ENCODE measurements at regions not wholly inside any gene's neighbourhood (a gene's known extent, or its start where the extent isn't known, plus 50 kb on each side); places are given as distances from the start of the nearest gene placed in this dataset.
A peak's percentile ranks its signal among the peaks of the same experiment; 100 is the strongest.

DNA sequence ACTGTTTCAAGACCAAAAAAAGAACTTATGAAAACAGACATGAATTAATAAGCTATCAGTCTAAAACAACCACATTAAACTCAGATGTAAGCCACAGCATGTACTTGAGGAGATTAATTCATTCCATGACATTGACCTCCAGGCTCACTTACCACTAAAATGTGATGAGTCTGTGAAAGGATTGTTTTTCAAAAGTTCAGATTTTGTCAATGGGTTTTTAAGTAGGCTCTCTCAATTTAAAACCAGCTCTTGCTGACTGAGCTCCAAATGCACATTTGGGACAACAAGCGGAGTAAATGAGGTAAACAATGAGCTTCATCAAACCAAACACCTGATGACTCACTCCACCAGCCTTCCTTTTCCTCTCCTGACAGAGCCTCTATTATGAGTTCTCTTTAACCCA, 197.0 kb downstream of the SIM1 start:
- no peak for DNase-seq

DNA sequence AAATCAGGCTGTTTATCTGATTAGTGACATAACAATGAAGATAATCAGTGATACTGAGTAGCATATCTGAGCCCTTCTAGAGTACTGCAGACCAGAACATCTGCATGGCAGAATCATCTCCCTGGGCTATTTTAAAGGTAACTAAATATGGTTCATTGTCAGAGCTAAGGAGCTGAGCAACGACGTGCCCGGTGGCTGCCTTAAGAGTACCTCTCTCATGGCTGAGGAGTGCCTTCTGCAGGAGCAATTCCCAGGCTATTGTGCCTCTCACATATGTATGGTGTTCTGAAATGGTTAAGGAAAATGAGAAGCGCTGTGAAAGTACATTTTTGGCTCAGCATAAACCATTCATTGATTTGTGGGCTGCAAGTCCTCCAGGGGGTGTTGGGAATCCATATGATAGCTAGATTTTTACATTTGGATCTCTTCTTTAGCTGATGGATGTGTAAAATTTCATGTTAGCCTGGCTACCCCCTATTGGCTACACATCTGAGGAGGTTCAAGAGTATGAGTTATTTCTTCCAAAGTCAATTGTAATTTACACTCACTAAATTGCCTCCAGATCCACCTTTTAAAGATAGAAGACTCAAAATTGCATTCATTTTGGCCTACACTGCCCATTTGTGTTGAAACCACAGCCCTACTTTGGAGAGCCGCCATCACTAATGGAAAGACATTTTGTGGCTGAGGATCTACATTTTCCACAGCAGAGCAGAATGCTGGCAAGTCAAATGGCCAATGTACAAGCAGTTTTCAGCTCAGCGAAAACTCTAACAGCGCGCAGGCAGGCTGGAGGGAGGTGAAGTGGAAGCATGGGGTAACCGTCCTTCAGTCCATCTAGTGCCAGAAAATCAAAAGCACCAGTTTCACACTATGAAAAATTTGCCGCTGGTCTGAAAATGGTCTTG, 198.0 kb downstream of the SIM1 start:
- DNase-seq, result no peak

DNA sequence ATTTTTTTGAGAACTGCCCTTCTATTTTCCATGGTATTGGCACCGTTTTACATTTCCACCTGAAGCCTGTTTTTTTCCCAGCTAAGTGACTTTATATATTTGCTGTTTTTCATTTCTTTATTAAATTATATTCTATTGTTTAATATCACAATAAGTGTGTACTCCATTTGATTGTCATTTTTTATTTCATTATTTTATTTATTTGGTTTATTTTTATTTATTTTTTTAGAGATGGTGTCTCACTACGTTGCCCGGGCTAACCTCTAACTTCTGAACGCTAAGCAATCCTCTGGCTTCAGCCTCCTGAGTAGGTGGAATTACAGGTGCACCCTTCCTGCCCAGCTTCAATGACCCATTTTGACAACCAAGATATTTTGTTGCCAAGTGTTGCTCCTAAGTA, 202.6 kb downstream of the SIM1 start:
- DNase-seq, result no peak

DNA sequence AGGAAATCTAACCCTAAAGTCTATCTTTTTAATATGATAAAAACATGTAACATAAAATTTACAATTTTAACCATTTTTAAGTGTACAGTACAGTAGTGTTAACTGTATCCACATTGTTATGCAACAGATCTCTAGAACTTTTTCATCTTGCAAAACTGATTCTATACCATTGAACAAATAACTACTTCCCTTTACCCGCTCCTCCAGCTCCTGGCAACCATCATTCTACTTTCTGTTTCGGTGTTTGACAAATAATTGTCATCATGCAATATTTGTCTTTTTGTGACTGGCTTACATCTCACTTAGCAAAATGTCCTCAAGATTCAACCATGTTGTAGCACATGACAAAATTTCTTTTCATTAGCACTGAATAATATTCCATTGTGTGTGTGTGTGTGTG, 203.2 kb downstream of the SIM1 start:
- no peak for DNase-seq

DNA sequence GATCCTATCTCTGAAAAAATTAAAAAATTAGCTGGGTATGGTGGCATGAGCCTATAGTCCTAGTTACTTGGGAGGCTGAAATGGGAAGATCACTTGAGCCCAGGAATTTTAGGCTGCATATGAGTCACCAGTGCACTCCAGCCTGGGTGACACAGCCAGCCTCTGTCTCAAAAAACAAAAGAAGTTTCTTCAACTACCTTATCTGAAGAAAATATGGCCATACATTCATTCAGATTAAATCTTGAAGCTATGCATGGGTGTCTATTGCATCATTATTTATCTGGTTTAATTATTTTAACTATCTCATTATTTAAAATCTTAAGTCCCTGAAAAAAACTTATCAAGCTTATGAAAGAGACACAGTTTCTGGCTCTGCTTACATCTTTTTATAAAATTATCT, 204.1 kb downstream of the SIM1 start:
- DNase-seq, result no peak

DNA sequence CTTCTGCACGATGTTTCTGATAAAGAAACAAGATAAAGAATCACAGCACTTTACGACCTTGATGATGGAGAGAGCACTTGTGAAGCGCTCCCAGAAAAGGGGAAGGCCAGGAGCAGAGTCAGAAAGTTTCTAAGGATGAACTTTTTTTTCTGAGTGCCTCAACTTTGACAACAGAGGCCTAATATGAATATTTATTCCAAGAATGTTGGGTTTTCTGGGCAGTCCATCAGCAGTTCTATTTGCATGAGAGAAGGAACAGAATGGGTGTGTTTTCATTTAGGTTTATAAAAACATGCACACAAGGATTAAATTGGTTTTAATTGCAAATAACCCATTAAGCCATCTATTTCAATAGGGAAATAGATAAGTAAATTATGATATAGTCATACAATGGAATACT, 204.9 kb downstream of the SIM1 start:
- no peak for DNase-seq

DNA sequence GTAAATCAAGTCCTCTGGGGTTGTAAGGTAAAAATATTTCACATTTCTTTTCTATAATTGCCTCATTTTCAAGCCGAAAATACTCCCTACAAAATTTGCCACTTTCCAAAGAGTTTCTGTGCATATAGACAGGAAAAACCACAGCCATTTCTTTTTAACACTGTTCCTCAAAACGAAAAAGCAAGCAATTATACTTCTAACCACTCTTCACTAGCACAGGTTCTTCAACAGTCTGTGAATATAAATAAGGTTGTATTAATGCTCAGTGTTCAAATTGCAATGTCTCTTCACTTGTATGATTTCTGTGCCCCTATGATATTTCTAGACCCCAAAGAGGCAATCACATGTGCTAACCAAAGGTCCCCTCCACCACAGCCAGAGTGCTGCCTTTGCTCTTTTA, 206.0 kb downstream of the SIM1 start:
- no peak for DNase-seq

DNA sequence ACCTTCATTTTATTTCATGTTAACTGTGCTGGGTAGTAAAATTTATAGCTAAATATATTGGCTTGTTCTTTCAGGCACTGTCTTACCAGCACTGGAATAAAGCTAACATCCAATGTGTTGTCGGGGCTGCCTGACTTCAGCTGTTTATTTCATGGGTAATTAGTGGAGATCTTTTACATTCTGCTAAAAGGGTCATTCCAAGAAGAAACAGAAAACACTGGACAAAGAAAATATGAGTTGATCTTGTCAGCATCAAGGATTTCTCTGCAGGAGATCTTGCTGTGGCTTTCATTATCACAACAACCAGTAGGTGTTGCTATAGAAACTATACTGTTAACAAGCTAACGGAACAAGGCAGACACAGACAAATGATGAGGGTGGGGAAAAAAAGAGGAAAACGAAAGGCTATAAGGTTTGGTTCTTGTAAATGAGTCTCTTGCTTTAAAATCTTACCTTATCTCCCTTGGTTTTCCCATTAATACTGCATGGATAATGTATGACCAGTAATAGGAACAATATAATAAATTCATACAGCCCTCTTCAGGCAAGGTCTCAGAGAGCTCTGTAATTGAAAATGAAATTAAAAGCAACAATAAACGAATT, 206.8 kb downstream of the SIM1 start:
- no peak for DNase-seq

DNA sequence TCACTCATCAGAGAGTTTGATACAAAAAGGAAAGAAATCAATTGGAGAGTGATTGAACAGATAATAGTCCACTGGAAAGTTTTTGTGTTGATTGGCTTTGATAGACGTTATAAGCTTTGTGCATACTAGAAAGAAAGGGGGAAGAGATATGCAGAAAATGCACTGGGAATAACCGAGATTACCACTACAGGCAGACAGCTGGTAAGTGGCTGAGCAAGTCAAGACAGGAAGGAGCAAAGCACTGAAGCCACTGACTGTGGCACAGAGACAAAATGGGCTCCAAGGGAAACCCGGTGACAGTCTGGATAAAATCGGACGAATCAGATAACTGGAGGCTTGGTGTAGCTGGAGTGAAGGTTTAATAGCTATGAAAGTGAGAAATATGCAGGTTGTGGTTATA, 209.0 kb downstream of the SIM1 start:
- no peak for DNase-seq

DNA sequence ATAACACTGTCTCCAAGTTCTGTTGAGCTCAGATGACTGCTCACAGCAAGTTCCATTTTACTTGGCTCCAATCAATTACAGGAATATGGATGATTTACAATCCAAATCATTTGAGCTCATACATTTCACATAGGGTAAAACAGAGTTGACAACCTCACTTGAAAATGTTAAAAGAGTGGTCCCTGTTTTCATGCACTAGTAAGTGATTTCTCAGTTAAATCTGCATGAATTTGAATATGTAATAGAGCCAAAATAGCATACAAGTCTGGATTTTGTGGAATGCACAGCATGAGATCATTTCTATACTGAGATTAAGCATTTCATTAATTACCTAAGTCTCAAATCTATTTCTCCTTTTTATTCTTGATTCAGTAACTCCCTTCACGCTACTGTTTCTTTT, 217.6 kb downstream of the SIM1 start:
- DNase-seq, result no peak

DNA sequence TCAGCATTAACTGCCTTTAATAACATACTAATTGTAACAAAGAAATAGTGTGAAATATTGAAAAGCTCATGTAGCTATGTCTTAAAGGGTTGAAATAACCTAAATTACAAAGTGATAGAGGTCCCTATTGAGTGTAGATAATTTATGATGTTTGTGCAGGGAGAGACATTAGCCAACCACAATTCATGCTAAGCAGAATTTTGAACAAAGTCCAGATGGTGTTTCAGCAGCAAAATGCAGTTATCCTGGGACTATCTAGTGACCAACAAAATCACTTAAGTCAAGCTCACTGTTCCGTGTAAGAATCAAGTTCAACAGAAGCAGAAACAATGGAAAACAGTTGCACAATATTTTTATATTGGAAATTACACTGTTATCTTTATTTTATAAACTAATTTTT, 218.5 kb downstream of the SIM1 start:
- no peak for DNase-seq

DNA sequence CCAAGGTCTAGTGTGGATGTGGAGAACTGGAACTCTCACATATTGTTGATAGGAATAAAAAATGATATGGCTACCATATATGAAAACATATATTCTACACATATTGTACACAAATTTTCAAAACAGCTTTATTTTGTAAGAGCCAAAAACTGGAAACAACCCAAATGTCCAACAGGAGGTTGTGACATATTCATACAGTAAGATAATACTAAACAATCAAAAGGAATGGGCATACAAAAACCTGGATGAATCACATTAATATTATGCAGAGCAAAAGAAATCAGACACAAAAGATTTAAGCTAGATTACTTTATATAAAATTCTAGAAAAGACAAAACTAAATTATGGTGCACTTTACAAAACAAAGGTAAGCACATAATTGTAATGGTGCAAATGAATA, 223.9 kb downstream of the SIM1 start:
- DNase-seq, result no peak

DNA sequence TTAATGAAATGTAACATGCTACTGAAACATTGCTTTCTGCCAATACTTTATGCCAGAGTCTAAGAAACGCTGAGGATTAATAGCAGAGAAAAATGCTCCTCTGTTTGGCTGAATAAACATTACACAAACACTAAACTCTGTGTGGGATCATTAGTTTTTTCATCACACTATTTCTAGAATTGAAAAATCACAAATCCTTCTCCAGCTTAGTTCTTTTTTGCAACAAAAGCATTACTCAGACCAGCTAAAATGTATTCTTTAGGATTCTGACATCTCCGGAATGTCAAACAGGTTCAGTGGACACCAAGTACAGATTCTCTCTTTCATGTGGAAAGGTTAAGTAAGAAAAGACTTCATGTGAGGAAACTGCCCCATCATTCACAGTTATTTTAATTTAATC, 226.9 kb downstream of the SIM1 start:
- DNase-seq, result no peak

DNA sequence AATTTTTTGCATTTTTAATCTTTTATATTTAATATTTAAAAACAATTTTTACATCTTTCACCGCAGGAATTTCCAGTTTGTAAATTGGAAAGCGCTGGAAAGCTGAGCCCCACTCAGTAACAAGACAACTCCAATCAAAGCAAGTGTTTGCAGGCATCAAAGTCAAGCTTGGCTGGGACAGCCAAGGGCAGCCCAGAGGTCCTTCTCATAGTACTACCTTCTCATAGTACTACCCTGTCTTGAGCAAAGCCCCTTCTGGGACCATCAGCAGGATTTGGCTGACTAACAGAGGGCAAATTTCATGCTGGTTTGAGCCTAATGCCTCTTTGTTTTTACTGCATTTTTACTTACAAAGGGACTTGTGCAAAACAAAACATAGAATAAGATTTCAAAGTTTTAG, 228.3 kb downstream of the SIM1 start:
- no peak for DNase-seq

DNA sequence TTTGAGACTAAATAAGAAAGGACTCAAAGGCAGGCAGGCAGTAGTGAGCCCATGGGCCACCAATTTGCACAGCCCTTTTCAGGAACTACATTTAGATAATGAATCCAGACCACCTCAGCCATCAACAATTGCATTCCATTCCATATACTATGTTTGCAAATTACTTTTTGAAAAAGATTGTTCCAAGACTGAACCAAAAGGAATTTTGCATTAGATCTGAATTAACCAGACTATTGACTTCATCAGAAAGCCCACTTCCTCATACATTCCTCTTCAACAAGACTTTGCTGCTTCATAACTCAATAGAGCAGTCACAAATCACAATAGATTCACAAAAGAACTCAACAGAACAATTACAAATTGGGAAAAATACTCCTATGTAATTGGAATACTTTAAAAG, 229.1 kb downstream of the SIM1 start:
- DNase-seq, result no peak

DNA sequence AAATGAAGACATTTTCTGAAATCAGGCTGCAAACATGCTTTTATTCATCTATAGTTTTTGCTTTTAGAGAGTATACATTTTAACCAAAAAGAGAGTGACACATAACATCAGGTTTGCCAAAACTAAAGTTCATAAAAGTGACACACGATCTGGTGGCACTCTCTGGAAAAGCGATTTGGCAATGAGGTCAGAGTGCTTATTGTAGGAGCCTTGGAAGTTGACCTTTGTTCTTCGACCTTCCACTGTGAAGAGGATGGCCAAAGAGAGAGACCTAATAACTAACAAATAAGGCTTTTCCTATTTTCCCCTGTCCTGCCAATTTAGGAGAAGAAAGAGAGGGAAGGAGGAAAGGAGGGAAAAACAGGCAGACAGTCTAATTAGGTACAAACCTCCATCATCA, 230.1 kb downstream of the SIM1 start:
- no peak for DNase-seq

DNA sequence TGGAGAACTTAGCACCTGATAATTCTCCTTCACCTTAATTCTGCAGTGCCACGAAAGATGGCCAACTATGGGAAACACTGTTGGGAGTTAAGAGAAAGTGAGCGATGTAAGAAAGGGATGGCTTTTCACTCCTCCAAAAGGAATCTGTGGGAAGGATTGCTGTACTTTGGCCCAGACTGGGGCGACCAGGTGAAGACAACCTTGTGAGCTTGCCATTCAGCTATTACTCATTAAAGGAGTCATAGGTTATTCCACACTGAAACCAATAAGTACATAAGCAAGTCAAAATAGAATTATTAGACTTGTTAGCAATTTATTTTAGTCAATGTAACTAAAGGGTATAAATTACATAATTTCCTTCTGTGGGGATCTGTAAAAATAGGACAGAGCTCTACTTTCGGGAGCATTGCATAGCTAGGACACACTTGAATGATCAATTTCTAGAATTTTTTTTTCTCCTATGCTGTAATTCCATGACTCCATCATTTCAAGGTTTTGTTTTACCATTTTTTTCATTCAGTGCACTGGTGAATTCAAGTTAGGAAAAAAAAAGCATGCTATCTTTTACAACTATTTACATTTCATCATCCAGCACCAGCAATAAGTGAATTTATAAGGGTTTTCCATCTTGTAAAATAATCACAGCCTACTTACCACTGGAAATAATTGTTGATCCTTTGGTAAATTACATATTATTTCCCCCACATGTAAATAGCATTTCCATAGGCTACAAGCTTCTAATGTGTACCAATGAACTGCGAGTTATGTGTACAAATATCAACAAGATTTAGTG, 231.7 kb downstream of the SIM1 start:
- no peak for DNase-seq

DNA sequence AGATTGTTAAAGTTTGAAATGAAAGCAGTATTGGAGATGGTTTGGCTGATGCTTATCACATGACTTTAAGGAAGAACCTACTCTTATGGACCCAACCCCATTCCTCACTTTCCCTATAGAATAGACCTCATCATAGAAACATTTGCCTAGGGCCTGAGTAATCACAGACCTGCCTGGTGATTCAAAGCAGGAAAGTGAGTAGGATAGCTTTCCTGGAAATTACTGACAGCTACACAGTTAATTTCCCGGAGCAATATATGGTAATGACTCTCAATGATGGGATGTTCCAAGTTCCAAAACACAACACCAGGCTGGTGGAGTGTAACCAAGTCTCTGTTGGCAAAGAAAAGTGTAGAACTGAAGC, 233.8 kb downstream of the SIM1 start:
- DNase-seq, result no peak

DNA sequence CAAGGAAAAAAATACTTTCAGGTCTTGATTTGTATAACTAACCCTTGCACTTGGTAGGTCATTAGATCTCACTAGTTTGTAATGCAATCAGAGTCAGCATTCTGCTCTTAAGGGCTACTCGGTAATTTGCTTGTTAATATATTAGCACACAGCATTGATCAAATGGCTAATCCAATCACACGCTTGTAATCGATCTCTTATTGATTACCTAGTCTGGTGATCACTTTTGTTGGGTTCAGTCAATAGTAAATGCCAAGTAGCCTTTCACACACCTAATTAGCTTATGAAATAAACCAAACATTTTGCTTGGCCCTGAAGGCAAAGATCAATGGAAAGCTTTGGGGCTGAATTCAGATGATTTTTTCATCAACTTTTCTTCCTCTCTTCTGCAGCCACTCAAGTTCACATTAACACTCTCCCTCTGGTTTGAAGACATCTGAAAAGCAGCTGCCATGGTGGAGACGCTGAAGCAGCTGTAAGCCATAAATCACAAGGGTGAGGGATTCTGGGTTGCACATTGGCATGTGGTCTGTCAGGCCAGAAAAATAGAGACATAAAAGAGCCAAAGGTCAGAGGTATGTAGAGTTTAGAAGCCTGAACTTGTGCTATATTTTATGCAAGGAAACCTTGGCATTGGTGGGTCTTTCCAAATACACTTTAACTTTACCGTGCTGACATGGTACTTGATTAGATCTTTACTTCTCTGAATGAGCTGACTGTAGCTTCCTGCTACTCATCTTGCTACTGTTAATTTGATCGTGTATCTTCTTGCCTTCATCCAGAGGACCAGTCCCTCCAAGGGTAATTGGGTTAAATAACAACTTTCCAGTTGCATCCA, 234.4 kb downstream of the SIM1 start:
- DNase-seq, result no peak

DNA sequence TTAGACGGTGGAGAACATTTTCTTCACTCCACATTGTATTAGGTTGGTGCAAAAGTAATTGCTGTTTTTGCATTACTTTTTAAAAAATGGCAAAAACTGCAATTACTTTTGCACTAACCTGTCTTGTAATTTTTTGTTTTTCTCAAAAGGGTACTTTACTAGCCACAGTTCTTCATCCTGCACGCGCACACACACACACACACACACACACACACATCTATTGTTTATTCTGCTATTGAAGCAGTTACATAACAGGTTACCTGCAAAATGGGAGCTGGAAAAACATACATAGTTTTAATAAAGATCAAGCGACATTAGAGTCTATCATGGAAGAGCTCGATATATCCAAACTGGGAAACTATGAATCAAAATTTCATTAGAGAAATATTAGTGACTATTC, 235.2 kb downstream of the SIM1 start:
- DNase-seq, result no peak

DNA sequence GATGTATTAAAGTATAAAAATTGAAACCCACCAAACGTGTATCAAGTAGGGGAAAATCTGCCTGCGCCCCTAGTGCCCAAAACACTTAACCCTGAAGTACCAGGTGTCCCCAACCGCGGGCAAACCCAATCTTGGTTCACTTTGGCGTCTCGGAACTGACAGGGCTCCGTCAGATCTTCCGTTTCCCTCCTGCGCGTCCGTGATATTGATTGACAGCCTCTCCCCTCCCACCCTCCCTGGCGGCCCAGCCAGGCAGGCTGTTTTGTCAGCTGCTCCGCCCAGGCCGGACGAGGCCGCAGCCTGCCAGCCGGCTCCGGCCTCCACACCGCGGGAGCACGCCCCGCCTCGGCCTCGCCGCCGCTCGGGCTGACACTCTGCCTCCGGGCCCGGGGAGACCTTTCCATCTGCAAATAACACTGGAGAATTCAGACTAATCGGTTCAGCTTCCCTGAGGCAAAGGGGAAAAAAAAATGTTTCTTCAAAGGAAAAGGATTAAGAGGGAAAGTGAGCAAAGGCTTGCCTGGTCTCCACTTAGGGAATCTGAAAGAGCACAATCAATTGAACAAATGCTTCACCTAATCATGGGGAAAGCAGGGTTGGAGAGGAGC, 234.9 kb upstream of the MCHR2 start:
- DNase-seq, result peak in 1 of 2 donors; percentile 28

DNA sequence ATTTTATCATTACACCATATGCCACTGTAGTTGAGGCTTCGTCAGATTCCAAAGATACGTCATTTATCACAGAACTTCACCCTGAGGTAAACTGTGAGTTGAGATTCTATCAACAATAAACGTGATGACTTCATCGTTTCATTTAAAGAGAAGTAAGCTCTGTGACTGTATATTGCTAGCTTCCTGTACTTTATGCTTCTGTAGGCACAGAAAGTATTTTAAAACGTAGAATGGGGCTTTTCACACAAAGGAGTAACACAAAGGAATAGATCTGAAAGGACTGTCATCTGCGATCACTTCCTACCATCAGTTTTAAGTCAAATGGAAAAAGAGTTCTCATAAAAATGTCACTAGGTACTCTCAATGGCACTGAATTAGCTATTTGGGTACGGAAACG, 234.4 kb upstream of the MCHR2 start:
- no peak for DNase-seq

DNA sequence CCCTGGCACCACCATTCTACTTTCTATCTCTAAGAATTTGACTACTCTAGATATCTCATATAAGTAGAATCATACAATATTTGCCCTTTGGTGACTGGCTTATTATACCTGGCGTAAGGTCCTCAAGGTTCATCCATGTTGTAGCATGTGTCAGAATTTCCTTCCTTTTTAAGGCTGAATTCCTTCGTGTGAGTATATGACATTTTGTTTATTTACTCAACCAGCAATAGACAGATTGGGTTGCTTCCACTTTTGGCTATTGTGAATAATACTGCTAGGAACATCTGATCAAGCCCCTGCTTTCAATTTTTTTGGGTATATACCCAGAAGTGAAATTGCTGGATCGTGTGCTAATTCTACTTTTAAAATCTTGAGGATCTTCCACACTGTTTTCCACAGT, 232.8 kb upstream of the MCHR2 start:
- no peak for DNase-seq

All from hippocampal formation (tissue), 2 donors.